Jurkat, Clone E6-1 (cell line): ENCODE measurements at regions not wholly inside any gene's neighbourhood (a gene's known extent, or its start where the extent isn't known, plus 50 kb on each side); places are given as distances from the start of the nearest gene placed in this dataset.

Source experiments
- DNase-seq: peaks from one replicate; pipeline ENCODE4 v3.0.0-alpha.2; 2011; ENCODE audit warnings: low read depth, low spot score
- H3K4me3 ChIP-seq: 2 replicates; pipeline ENCODE4 v1.5.1; 2011; ENCODE audit warnings: mild to moderate bottlenecking, low read length, control low read depth, moderate library complexity

DNA sequence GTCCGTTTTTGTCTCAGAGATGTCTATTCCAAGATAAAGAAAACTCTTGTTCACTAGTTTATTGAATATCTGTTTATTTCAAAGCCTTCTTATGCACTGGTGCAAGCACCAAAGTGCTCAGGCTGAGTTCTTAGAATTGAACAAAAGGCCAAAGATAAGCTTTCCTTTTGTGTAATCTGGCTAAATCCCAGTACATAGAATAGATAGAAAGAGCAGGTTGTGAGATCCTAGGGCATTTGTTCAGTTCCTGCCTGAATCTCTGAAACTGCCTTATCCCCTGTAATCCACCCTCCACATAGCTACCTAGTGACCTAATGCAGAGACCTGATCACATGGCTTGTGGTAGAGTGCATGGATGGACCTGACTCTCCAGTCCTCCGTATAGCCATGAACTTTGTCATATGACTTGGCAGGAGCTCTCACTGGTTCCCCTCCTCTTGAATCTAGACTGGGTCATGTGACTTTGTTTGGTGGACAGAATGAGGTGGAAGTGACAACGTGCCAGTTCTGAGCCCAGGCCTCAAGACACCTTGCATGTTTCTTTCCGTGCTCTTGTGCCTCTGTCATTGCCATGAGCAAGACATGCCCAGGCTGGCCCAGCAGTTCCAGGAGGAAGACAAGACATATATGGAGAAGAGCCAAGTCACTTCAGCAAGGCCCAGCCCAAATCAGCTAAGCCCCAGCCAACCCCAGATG is 139.3 kb upstream of the SHB start:
- no peak for DNase-seq

DNA sequence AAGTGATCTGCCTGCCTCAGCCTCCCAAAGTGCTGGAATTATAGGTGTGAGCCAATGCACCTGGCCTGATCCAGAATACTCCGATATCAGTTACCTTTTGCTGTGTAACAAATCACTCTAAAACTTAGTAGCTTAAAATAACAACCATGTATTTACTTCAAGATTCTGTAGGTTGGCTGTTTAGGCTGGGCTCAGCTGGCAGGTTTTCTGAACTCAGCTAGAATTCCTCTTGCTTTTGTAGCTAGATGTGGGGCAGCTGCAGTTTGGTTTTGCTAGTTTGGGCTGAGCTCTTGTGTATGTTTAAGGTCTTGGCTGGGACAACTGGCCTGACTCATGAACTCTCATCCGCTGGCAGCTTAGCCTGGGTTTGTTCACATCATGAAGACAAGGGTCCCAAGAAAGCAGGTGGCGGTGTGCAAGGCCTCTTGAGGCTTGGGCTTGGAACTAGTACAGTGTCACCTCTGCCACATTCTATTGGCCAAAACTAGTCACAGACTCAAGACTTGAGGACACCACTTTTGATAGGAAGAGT is 138.3 kb upstream of the SHB start:
- no peak for DNase-seq
- no peak overlapping the region for H3K4me3 ChIP-seq

More for the DNA sequence above, 139.3 kb upstream of the SHB start:
- no peak overlapping the region for H3K4me3 ChIP-seq

GRCh38 chr9:38205279-38205678 is 136.3 kb upstream of the SHB start:
- no peak overlapping the region for H3K4me3 ChIP-seq
- no peak for DNase-seq

GRCh38 chr9:38202336-38202938 is 133.4 kb upstream of the SHB start:
- DNase-seq: no peak
- no peak overlapping the region for H3K4me3 ChIP-seq

DNA sequence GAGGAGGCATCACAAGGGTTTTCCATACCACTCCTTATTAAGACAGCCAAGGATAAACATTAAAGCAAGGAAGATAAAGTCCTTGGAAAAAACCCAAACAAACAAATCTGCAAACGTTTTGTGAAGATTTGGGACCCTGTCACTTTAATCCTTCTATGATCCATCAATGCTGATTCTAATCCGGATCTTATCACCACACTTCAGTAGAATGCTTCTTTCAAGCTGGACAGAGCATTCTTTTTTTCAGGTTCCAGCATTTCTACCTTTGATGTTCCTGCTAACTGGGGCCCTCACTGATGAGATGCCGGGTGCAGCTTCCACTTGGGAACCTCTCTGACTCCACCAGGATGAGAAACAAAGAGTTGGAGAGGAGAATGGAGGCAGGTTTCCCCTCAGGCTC is 132.8 kb upstream of the SHB start:
- no peak for DNase-seq

GRCh38 chr9:38200431-38200830 is 131.4 kb upstream of the SHB start:
- no peak overlapping the region for H3K4me3 ChIP-seq
- no peak for DNase-seq

More for the DNA sequence above, 132.8 kb upstream of the SHB start:
- H3K4me3 ChIP-seq: no peak overlapping the region

DNA sequence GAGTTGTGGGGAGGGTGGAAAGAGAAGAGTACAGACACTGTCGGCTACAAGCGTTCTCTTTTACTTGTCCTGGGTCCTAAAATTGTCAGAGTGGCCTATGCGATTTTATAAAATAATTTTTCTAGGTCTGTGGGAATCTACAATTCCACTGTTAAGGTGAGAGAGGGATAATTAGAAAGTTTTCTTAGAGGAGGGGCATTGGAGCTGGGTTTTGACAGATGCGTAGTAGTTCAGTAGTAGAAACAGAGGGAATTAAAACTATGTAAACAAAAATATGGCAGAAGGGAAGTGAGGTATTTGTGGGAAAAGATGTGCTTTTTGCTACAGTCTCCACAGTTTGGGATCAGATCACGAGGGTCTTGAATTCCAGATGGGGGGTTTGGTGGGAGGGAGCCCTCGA is 129.1 kb upstream of the SHB start:
- no peak for DNase-seq
- H3K4me3 ChIP-seq: no peak overlapping the region

DNA sequence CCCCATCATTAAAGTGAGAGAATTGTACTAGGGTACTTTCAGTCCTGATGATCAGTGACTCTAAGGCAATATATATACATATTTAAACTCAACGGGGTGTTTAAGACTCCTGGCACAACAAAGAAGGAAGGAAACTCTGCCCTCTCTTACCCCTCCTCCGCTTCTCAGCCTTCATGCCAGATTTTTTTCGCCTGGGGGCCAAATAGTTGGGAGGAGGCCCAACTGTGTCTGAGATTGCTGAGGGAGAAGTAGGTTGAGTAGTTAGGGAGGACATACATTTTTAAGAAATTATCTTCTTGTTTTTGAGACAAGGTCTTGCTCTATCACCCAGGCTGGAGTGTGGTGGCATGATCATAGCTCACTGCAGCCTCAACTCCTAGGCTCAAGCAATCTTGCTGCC is 127.7 kb upstream of the SHB start:
- no peak for DNase-seq
- no peak overlapping the region for H3K4me3 ChIP-seq

- H3K4me3 ChIP-seq: no peak overlapping the region
- DNase-seq: no peak
Observed at GRCh38 chr9:38195737-38196161, 126.7 kb upstream of the SHB start.

DNA sequence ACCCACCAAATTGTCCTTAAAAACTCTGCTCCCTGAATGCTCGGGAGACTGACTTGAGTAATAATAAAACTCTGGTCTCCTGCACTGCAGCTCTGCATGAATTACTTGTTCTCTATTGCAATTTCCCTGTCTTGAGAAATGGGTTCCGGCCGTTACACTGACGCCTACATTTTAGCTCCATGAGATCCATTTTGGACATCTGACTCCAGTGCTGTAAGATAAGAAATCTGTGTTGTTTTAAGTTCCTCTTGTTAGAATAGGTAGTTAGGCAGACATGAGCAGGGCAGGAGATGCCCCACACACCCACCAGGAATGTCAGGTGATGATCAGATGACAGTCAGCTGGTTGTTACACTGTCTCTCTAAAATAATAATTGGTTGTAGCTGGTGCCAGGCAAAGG is 125.8 kb upstream of the SHB start:
- DNase-seq: no peak
- H3K4me3 ChIP-seq: no peak overlapping the region

DNA sequence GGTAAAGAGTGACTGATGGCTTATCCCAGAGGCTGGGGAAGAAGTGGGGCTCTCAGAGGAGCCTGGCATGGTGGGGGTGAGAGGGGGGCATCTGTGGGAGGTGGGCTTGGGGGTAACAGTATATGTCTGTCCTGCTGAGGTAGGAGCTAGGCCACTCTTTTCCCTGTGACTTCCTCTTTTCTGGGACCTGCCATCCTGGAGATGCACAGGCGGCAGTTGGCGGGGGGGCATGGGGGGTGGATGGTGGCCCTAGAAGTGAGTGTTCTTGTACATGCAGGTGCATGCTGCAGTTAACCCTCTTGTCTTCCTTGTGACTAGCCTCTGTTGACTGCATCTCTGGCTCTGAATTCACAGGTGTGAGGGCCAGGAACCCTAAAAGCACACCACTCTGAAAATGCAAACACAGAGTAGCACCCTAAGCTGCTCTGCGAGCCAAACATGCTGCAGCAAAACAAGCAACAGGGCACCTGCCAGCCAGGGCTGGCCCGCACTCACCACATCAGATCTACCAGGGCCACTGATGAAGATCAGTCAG is 123.8 kb upstream of the SHB start:
- no peak for DNase-seq
- H3K4me3 ChIP-seq: no peak overlapping the region

DNA sequence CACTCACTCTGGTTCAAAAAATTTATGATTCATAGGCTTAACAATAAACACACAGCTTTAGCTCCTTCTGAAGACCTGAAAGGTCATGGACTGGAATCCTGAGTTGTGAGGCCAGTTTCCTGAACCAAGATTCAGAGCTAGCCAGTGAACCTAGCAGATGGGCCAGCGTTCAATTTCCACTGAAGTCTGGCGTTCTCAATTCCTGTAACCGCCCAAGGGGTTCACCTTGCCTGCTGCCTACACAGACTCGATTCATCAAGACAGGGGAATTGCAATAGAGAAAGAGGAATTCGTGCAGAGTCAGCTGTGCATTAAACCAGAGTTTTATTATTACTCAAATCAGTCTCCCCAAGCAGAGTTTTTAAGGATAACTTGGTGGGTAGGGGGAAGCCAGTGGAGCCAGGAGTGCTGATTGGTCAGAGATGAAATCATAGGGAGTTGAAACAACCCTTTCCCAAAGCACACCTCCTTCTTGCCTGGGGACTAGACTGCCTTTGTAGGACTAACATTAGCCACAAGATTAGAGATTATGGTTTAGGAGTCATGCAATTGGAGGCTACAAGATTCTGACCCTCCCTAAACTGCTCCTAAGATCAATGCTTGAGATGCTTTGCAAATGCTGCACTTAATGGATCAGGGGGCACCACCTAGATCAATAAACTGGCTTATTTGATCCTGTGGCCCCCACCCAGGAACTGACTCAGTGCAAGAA is 117.5 kb upstream of the SHB start:
- H3K4me3 ChIP-seq: no peak overlapping the region
- no peak for DNase-seq

GRCh38 chr9:38185647-38186403 is 116.8 kb upstream of the SHB start:
- no peak overlapping the region for H3K4me3 ChIP-seq
- no peak for DNase-seq

DNA sequence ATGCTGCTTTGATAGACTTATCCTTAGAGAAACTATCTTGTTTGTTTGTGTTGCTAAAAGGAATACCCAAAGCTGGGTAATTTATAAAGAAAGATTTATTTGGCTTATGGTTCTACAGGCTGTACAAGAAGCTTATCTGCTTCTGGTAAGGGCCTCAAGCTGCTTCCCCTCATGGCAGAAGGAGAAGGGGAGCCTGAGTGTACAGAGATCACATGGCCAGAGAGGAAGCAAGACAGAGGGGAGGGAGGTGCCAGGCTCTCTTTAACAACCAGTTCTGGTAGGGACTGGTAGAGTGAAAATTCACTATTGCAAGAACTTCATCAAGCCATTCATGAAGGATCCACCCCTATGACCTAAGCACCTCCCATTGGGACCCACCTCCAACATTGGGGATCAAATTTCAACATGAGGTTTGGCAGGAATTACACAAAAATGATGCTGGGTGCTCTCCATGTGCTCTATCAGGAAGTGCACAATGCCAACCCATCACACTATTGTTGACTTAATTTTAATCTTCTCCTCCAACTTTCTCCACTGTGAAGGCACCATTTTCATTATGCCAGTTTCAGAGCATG is 115.1 kb upstream of the SHB start:
- DNase-seq: no peak
- H3K4me3 ChIP-seq: no peak overlapping the region

DNA sequence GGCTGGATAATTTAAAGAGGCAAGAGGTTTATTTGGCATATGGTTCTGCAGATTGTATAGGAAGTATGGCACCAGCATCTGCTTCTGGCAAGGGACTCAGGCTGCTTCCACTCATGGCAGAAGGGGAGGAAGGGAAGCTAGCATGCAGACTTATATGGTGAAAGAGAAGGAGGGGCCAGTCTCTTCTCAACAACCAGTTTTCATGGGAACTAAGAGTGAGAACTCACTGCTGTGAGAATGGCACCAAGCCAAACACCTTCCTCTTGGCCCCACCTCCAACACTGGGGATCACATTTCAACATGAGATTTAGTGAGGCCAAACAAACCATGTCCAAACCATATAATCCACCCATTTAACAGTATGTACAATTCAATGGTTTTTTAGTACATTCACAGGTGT is 113.3 kb upstream of the SHB start:
- H3K4me3 ChIP-seq: no peak overlapping the region
- no peak for DNase-seq

- DNase-seq: no peak
- H3K4me3 ChIP-seq: no peak overlapping the region
Observed at GRCh38 chr9:38181866-38182265, 112.8 kb upstream of the SHB start.

DNA sequence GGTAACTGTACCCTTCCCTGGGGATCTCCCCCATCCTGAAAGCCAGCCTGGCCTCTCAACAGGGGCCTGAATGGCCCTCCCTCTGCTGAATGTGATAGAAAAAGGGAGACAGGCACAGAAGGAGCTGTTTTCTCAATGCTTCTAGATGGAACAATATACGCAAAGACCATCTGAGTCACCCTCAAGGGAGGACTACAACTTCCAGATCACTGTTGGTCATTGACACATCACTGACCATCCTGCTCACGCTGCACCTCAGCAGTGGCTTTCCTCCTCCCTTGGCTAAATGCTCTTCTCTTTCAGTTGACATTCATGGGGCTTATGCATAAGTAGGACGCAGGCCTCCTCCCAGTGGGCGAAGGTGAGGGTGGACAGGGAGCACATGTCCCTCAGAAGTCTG is 112.2 kb upstream of the SHB start:
- H3K4me3 ChIP-seq: no peak overlapping the region
- no peak for DNase-seq

- H3K4me3 ChIP-seq: no peak overlapping the region
- DNase-seq: no peak
Observed at GRCh38 chr9:38180656-38181055, 111.6 kb upstream of the SHB start.

DNA sequence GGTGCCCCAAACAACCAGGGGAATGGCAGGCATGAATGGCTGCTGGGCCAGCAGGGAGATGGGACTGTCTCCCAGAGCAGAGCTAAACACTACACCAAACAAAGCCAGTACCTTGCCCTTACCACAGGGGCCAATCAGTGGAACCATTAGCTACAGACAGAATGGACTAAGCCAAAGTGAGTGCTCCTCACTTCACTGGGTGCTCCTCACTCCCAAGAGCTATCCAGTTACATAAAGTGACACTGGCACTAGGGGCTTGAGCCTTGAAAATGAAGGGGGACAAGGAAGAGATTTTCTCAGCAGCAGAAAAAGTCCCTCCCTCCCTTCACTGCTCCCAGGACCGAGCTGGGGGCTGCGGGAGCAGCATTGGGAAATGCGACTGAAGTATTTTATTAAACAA is 110.9 kb upstream of the SHB start:
- no peak overlapping the region for H3K4me3 ChIP-seq
- no peak for DNase-seq
